Nephron progenitor cell (in vitro differentiated cells): ENCODE measurements at regions not wholly inside any gene's neighbourhood (a gene's known extent, or its start where the extent isn't known, plus 50 kb on each side); places are given as distances from the start of the nearest gene placed in this dataset.

ENCODE experiments used
- DNase-seq: peaks from one replicate; pipeline ENCODE4 v3.0.0; 2021
- H3K27ac Mint-ChIP-seq: 2 replicates; pipeline ENCODE4 v1.8.0; 2021; ENCODE audit warnings: mild to moderate bottlenecking, moderate library complexity, mixed read lengths
- H3K27me3 Mint-ChIP-seq: 2 replicates; pipeline ENCODE4 v1.8.0; 2021; ENCODE audit warnings: mild to moderate bottlenecking, low read depth, mixed read lengths; ENCODE audit not compliant: poor library complexity
- H3K36me3 Mint-ChIP-seq: 2 replicates; pipeline ENCODE4 v1.8.0; 2021; ENCODE audit warnings: low read depth, mixed read lengths
- H3K4me1 Mint-ChIP-seq: 2 replicates; pipeline ENCODE4 v1.8.0; 2021; ENCODE audit warnings: mixed read lengths
- H3K4me3 Mint-ChIP-seq: 2 replicates; pipeline ENCODE4 v1.8.0; 2021; ENCODE audit warnings: mild to moderate bottlenecking, moderate library complexity, mixed read lengths
- H3K9me3 Mint-ChIP-seq: 2 replicates; pipeline ENCODE4 v1.8.0; 2021; ENCODE audit warnings: mild to moderate bottlenecking, moderate library complexity, mixed read lengths
- CTCF ChIP-seq: fragments of 200-600 bp; sonication (generic); IDR thresholded peaks from 2 replicates; pipeline ENCODE4 v1.5.0; 2021; ENCODE audit warnings: antibody characterized with exemption

GRCh38 chr16:9152649-9153501, 61.4 kb downstream of the HAPSTR1 start:
- no peak for DNase-seq
- Mint-ChIP-seq H3K4me3 (no peak overlapping the region), H3K27ac (no peak overlapping the region), H3K9me3 (peaks cover 8% of the 10 kb centered on the region), H3K4me1 (peaks cover 39% of the 10 kb centered on the region), H3K36me3 (no peaks in the 10 kb centered on the region), H3K27me3 (peaks cover 17% of the 10 kb centered on the region)
- TF ChIP-seq CTCF, result no peak

GRCh38 chr16:9153502-9153864, 62.0 kb downstream of the HAPSTR1 start:
- H3K9me3 Mint-ChIP-seq, result peaks cover 8% of the 10 kb centered on the region
- TF ChIP-seq CTCF, result no peak
- DNase-seq, result no peak
- H3K4me1 Mint-ChIP-seq, result peaks cover 36% of the 10 kb centered on the region
- H3K27ac Mint-ChIP-seq, result peak overlapping the region; percentile 36
- peaks cover 17% of the 10 kb centered on the region for H3K27me3 Mint-ChIP-seq
- H3K4me3 Mint-ChIP-seq, result no peak overlapping the region
- H3K36me3 Mint-ChIP-seq, result no peaks in the 10 kb centered on the region

DNA sequence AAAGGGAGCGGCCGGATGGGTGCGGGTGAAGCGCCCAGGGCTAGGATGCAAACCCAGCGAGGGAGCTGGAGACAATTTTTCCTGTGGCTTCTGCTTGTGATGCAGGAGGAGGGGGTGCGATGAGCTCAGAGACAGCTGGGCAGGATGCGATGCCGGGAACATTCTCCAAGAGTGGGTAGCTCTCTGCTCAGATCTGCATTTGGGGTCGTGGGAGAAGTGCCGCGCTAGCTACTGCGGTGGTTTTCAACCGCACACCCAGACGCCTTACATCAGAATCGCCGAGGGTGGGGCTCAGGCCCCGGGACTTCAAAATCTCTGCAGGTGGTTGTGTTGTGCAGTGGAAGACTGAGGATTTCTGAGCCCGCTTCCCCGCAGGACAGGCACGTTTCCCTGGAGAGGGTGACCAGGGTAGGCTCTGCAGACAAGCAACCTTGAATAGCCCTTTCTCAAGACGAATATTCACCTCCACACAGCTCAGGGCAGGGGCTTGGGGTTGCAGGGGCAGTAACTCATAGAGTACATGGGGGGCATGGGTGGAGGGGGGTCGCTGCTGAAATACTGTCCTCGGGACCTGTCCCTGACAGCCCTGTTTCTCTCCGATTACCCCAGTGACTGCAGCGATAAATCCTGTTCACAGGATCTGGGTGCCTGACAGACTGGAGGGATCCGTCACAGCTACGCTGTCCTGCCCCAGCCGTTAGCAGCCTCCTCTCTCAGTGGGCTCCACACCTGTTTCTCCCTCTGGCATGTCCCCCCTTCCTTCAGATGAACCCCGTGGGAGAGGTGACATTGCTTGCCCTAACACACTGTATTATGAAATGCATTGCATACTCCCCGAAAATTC, 63.3 kb downstream of the HAPSTR1 start:
- Mint-ChIP-seq H3K27me3 (peaks cover 14% of the 10 kb centered on the region), H3K36me3 (no peaks in the 10 kb centered on the region), H3K4me1 (peaks cover 27% of the 10 kb centered on the region), H3K9me3 (peaks cover 8% of the 10 kb centered on the region), H3K27ac (peak overlapping the region; percentile 6), H3K4me3 (no peak overlapping the region)
- DNase-seq, result no peak
- TF ChIP-seq CTCF, result no peak

GRCh38 chr16:9155871-9156270, 64.4 kb downstream of the HAPSTR1 start:
- Mint-ChIP-seq H3K4me3 (no peak overlapping the region), H3K27me3 (peaks cover 18% of the 10 kb centered on the region), H3K9me3 (peaks cover 8% of the 10 kb centered on the region), H3K4me1 (peaks cover 34% of the 10 kb centered on the region), H3K27ac (no peak overlapping the region), H3K36me3 (no peaks in the 10 kb centered on the region)
- DNase-seq, result no peak
- no peak for TF ChIP-seq CTCF

DNA sequence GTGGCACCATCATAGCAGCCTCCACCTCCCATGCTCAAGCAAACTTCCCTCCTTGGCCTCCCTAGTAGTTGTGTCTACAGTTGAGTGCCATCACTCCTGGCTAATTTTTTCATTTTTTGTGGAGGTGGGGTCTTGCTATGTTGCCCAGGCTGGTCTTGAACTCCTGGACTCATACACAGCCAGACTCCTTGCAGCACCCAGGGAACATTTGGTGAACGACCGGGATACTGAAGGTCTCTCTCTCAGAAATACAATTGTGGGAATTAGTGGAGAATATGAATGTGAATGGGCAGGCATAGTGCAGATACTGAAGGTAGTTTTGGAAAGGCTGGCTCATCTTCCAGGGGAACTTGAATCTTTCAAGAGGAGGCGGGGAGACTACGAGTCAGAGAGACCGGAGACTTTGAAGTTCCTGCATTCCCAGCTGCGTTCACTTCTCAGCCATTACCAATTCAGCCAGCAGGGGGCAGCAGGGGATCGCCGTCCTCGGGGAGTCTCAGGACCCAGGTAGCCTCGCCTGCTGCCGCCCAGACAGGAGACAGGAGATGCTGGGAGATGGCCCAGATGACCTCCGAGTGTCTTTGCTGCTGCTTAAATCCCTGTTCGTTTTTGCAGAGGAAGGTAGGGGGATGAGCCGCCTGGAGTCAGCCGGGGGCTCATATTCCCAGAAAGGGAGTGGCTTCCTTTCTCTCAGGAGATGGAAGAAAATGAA, 68.6 kb downstream of the HAPSTR1 start:
- Mint-ChIP-seq H3K27me3 (peaks cover 11% of the 10 kb centered on the region), H3K36me3 (no peaks in the 10 kb centered on the region), H3K27ac (no peak overlapping the region), H3K4me1 (peaks cover 16% of the 10 kb centered on the region), H3K4me3 (peak overlapping the region; percentile 20), H3K9me3 (no peaks in the 10 kb centered on the region)
- TF ChIP-seq CTCF, result peak; percentile 75
- peak; percentile 77 for DNase-seq
